HEK293T (cell line): ENCODE measurements at regions not wholly inside any gene's neighbourhood (a gene's known extent, or its start where the extent isn't known, plus 50 kb on each side); places are given as distances from the start of the nearest gene placed in this dataset.

Experiments used
- ARNT ChIP-seq: fragments of 450-650 bp; IDR thresholded peaks from 2 replicates; pipeline ENCODE4 v1.6.1; 2017; ENCODE audit warnings: mild to moderate bottlenecking
- BHLHE40 ChIP-seq: fragments of 450-650 bp; IDR thresholded peaks from 2 replicates; pipeline ENCODE4 v1.6.1; 2016; ENCODE audit warnings: mild to moderate bottlenecking, moderate library complexity, borderline replicate concordance
- CTBP1 ChIP-seq: fragments of 450-650 bp; IDR thresholded peaks from 2 replicates; pipeline ENCODE4 v1.6.1; 2016; ENCODE audit warnings: borderline replicate concordance
- FOXK2 ChIP-seq: fragments of 450-650 bp; IDR thresholded peaks from 2 replicates; pipeline ENCODE4 v1.6.1; 2016; ENCODE audit warnings: mild to moderate bottlenecking
- FOXM1 ChIP-seq: fragments of 450-650 bp; IDR thresholded peaks from 2 replicates; pipeline ENCODE4 v1.6.1; 2017; ENCODE audit warnings: mild to moderate bottlenecking, borderline replicate concordance
- HDGF ChIP-seq: fragments of 450-650 bp; IDR thresholded peaks from 2 replicates; pipeline ENCODE4 v1.6.1; 2017; ENCODE audit warnings: antibody characterized with exemption, borderline replicate concordance
- L3MBTL2 ChIP-seq: fragments of 450-650 bp; conservative IDR thresholded peaks from 2 replicates; pipeline ENCODE4 v1.6.1; 2016; ENCODE audit warnings: mild to moderate bottlenecking
- LEF1 ChIP-seq: fragments of 450-650 bp; IDR thresholded peaks from 2 replicates; pipeline ENCODE4 v1.6.1; 2017; ENCODE audit warnings: mild to moderate bottlenecking, borderline replicate concordance
- NFRKB ChIP-seq: fragments of 450-650 bp; IDR thresholded peaks from 2 replicates; pipeline ENCODE4 v1.6.1; 2016; ENCODE audit warnings: mild to moderate bottlenecking, moderate library complexity
- PKNOX1 ChIP-seq: fragments of 450-650 bp; IDR thresholded peaks from 2 replicates; pipeline ENCODE4 v1.6.1; 2016
- SP1 ChIP-seq: fragments of 450-650 bp; IDR thresholded peaks from 2 replicates; pipeline ENCODE4 v1.6.1; 2017
- SUZ12 ChIP-seq: fragments of 450-650 bp; IDR thresholded peaks from 2 replicates; pipeline ENCODE4 v1.6.1; 2016; ENCODE audit warnings: mild to moderate bottlenecking
- ZNF384 ChIP-seq: fragments of 450-650 bp; IDR thresholded peaks from 2 replicates; pipeline ENCODE4 v1.6.1; 2016

- TF ChIP-seq BHLHE40, result no peak
- TF ChIP-seq L3MBTL2, result no peak
- no peak for TF ChIP-seq HDGF
- TF ChIP-seq CTBP1, result no peak
- TF ChIP-seq SUZ12, result no peak
- no peak for TF ChIP-seq FOXM1
- TF ChIP-seq PKNOX1, result no peak
- no peak for TF ChIP-seq ZNF384
- TF ChIP-seq FOXK2, result no peak
- TF ChIP-seq LEF1, result no peak
- no peak for TF ChIP-seq SP1
- no peak for TF ChIP-seq ARNT
- TF ChIP-seq NFRKB, result no peak
Measured at GRCh38 chr7:109076396-109076972, 506.8 kb downstream of the DNAJB9 start.
